HCT116 (cell line): ENCODE measurements at regions not wholly inside any gene's neighbourhood (a gene's known extent, or its start where the extent isn't known, plus 50 kb on each side); places are given as distances from the start of the nearest gene placed in this dataset.

Experiments used
- ATAC-seq: fragments of 200-7000 bp; cut with Tn5 transposase; 2 replicates; pipeline ENCODE4 v1.9.1; 2020; ENCODE audit warnings: mild to moderate bottlenecking, moderate library complexity
- BruUV-seq: library from RNA; stranded (reverse); fragments of 400-500 nt; replicated peaks from 2 replicates; lab custom pipeline; 2021; lab: Mats Ljungman, UMichigan
- CTCF ChIA-PET: fragments of 300-600 bp; sonication (Branson Sonifier 250); formaldehyde crosslinking; loops from one replicate; lab custom pipeline; 2021; ENCODE audit warnings: antibody characterized with exemption; lab: Charles Lee
- POLR2A ChIA-PET: fragments of 300-600, 350-600 bp; sonication (Branson Sonifier 250); formaldehyde crosslinking; loops from one replicate; lab custom pipeline; 2021; ENCODE audit warnings: antibody characterized with exemption; lab: Charles Lee
- RAD21 ChIA-PET, 2 experiments: fragments of 300-600 bp; sonication (Branson Sonifier 250); formaldehyde crosslinking; loops; one replicate each; lab custom pipeline; 2023; ENCODE audit warnings: low total read pairs in 2 of 2; ENCODE audit not compliant: uncharacterized antibody in 2 of 2, unreplicated experiment in 2 of 2, low non-redundant PET in 1 of 2; lab: Charles Lee
- DNase-seq: peaks from one replicate; pipeline ENCODE4 v3.0.0-alpha.2; 2010; ENCODE audit warnings: low read depth, low spot score
- H2AFZ ChIP-seq: fragments of 200-600 bp; shearing (Covaris generic), sonication (generic); 2 replicates; pipeline ENCODE4 v1.6.1; 2017; ENCODE audit warnings: low read depth, mixed run types, mixed read lengths, antibody characterized with exemption, low read length; ENCODE audit not compliant: poor library complexity, severe bottlenecking
- H3K27ac ChIP-seq: 2 replicates; pipeline ENCODE4 v1.5.1; 2012; ENCODE audit warnings: low read depth, low read length
- H3K27me3 ChIP-seq: fragments of 200-600 bp; sonication (generic); 2 replicates; pipeline ENCODE4 v1.6.1; 2016; ENCODE audit warnings: mixed run types, low read length, mixed read lengths; ENCODE audit not compliant: insufficient read depth
- H3K36me3 ChIP-seq, 2 experiments: fragments of 200-500 bp in 1 of 2; fragments of 200-600 bp in 1 of 2; sonication (Bioruptor generic) in 1 of 2; sonication (generic) in 1 of 2; 2 replicates each; pipeline versions ENCODE4 v1.5.1 to v1.6.1; 2014 to 2016; ENCODE audit warnings: low read length in 2 of 2, inconsistent platforms in 1 of 2, mixed read lengths in 1 of 2, mixed run types in 1 of 2; ENCODE audit not compliant: insufficient read depth in 2 of 2, control insufficient read depth in 1 of 2
- H3K4me1 ChIP-seq, 2 experiments: fragments of 200-600 bp in 1 of 2; sonication (generic) in 1 of 2; 2 replicates each; pipeline versions ENCODE4 v1.5.1 to v1.6.1; 2012 to 2017; ENCODE audit warnings: low read length in 2 of 2, inconsistent platforms in 1 of 2, mild to moderate bottlenecking in 1 of 2, mixed read lengths in 1 of 2, mixed run types in 1 of 2, moderate library complexity in 1 of 2; ENCODE audit not compliant: insufficient read depth in 2 of 2, control insufficient read depth in 1 of 2
- H3K4me2 ChIP-seq: fragments of 200-600 bp; sonication (generic); 2 replicates; pipeline ENCODE4 v1.6.1; 2017; ENCODE audit warnings: mixed run types, low read length, mixed read lengths
- H3K4me3 ChIP-seq, 2 experiments: fragments of 200-600 bp in 1 of 2; sonication (generic) in 1 of 2; replicated peaks in 1 of 2; 2 replicates each; pipeline ENCODE4 v1.5.1; 2011 to 2016; ENCODE audit warnings: low read length in 2 of 2, control low read depth in 1 of 2, low read depth in 1 of 2, mild to moderate bottlenecking in 1 of 2, mixed read lengths in 1 of 2, mixed run types in 1 of 2
- H3K79me2 ChIP-seq: fragments of 200-600 bp; sonication (generic); 2 replicates; pipeline ENCODE4 v1.6.1; 2017; ENCODE audit warnings: mild to moderate bottlenecking, mixed run types, low read length, moderate library complexity, mixed read lengths; ENCODE audit not compliant: insufficient read depth
- H3K9ac ChIP-seq: fragments of 200-600 bp; sonication (generic); 2 replicates; pipeline ENCODE4 v1.6.1; 2016; ENCODE audit warnings: low read length, mixed read lengths
- H3K9me2 ChIP-seq: fragments of 200-600 bp; sonication (generic), shearing (Covaris generic); 2 replicates; pipeline ENCODE4 v1.6.1; 2017; ENCODE audit warnings: mixed run types, mild to moderate bottlenecking, moderate library complexity; ENCODE audit not compliant: insufficient read depth
- H3K9me3 ChIP-seq, 2 experiments: fragments of 200-500 bp in 1 of 2; fragments of 200-600 bp in 1 of 2; sonication (Bioruptor generic) in 1 of 2; sonication (generic) in 1 of 2; 2 replicates each; pipeline ENCODE4 v1.6.1; 2014 to 2017; ENCODE audit warnings: low read length in 2 of 2, mixed read lengths in 2 of 2, inconsistent platforms in 1 of 2, low read depth in 1 of 2, mild to moderate bottlenecking in 1 of 2, mixed run types in 1 of 2, moderate library complexity in 1 of 2; ENCODE audit not compliant: control insufficient read depth in 1 of 2, insufficient read depth in 1 of 2
- H4K20me1 ChIP-seq: fragments of 200-600 bp; sonication (generic), shearing (Covaris generic); 2 replicates; pipeline ENCODE4 v1.6.1; 2017; ENCODE audit warnings: mixed run types, mild to moderate bottlenecking, moderate library complexity; ENCODE audit not compliant: insufficient read depth
- CTCF ChIP-seq, 3 experiments: fragments of 200-600 bp in 1 of 3; sonication (generic) in 1 of 3; IDR thresholded peaks in 2 of 3; conservative IDR thresholded peaks in 1 of 3; 2 replicates each; pipeline ENCODE4 v1.5.1; 2012 to 2017; ENCODE audit warnings: low read depth in 2 of 3, low read length in 2 of 3, antibody characterized with exemption in 1 of 3, borderline replicate concordance in 1 of 3, control low read depth in 1 of 3, mild to moderate bottlenecking in 1 of 3, mixed read lengths in 1 of 3, mixed run types in 1 of 3, moderate library complexity in 1 of 3; ENCODE audit not compliant: insufficient read depth in 1 of 3
- EGR1 ChIP-seq: IDR thresholded peaks from 2 replicates; pipeline ENCODE4 v1.6.1; 2012; ENCODE audit warnings: low read depth
- EZH2 ChIP-seq: fragments of 200-600 bp; sonication (generic); IDR thresholded peaks from 2 replicates; pipeline ENCODE4 v1.6.1; 2017; ENCODE audit warnings: antibody characterized with exemption, mixed run types
- EZH2phosphoT487 ChIP-seq: fragments of 200-600 bp; IDR thresholded peaks from 2 replicates; pipeline ENCODE4 v1.6.1; 2018; ENCODE audit warnings: antibody characterized with exemption, borderline replicate concordance
- FOSL1 ChIP-seq: IDR thresholded peaks from 2 replicates; pipeline ENCODE4 v1.6.1; 2012; ENCODE audit warnings: low read depth
- JUND ChIP-seq: IDR thresholded peaks from 2 replicates; pipeline ENCODE4 v1.6.1; 2012
- POLR2A ChIP-seq: IDR thresholded peaks from 2 replicates; pipeline ENCODE4 v1.7.0; 2011; ENCODE audit warnings: borderline replicate concordance; ENCODE audit not compliant: insufficient read depth, insufficient read length; ENCODE audit errors: extremely low read depth
- SP1 ChIP-seq: IDR thresholded peaks from 2 replicates; pipeline ENCODE4 v1.6.1; 2012; ENCODE audit warnings: low read depth
- SRF ChIP-seq: IDR thresholded peaks from 2 replicates; pipeline ENCODE4 v1.6.1; 2012; ENCODE audit warnings: low read depth
- TCF7L2 ChIP-seq: IDR thresholded peaks from 2 replicates; pipeline ENCODE4 v1.7.0; 2011; ENCODE audit warnings: borderline replicate concordance, inconsistent platforms; ENCODE audit not compliant: insufficient read depth, insufficient read length; ENCODE audit errors: extremely low read depth
- YY1 ChIP-seq: IDR thresholded peaks from 2 replicates; pipeline ENCODE4 v1.6.1; 2011; ENCODE audit warnings: low read length, low read depth, moderate library complexity, mild to moderate bottlenecking; ENCODE audit not compliant: insufficient replicate concordance; ENCODE audit errors: extremely low read depth
- ZBTB33 ChIP-seq: IDR thresholded peaks from 2 replicates; pipeline ENCODE4 v1.6.1; 2011; ENCODE audit warnings: mild to moderate bottlenecking, low read length, moderate library complexity; ENCODE audit not compliant: insufficient replicate concordance; ENCODE audit errors: extremely low read depth
- ZNF274 ChIP-seq: fragments of 200-500 bp; sonication (Bioruptor generic); IDR thresholded peaks from 2 replicates; pipeline ENCODE4 v1.6.1; 2014; ENCODE audit warnings: mild to moderate bottlenecking, low read depth, low read length, inconsistent platforms
- intact Hi-C: fragments of 100-400 bp; cut with micrococcal nuclease; formaldehyde crosslinking; loops from 2 replicates; pipeline ENCODE4 v1.10.0; 2022
- TF ChIP-seq, protein P1 (sequence below): IDR thresholded peaks from 2 replicates; pipeline ENCODE4 v1.6.1; 2012
- TF ChIP-seq, protein P2 (sequence below): IDR thresholded peaks from 2 replicates; pipeline ENCODE4 v1.6.1; 2012

DNA sequence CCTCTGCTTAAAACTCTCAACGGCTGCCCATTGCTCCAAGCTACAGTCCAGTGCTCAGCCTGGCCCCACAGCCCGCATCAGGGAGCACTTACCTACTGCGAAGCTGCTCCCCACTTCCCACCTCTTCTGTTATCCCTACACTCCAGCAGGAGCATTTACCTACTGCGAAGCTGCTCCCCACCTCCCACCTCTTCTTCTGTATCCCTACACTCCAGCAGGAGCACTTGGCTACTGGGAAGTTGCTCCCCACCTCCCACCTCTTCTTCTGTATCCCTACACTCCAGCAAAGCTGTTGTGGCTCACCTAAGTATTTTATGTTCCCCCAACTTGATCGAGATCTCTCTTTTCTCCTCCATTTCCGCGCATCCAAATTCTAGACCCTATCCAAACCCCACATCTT lies 563.3 kb upstream of the ZFP42 start:
- intact Hi-C loops: no loop called here
- Histone ChIP-seq H3K4me2 (no peak overlapping the region), H3K9me2 (no peaks in the 10 kb centered on the region), H3K4me3 (no peak overlapping the region), H3K4me1 (no peaks in the 10 kb centered on the region), H3K36me3 (no peaks in the 10 kb centered on the region), H2AFZ (no peak overlapping the region), H3K27me3 (no peaks in the 10 kb centered on the region), H3K9ac (no peak overlapping the region), H3K27ac (no peak overlapping the region), H3K9me3 (no peaks in the 10 kb centered on the region), H3K79me2 (no peaks in the 10 kb centered on the region), H4K20me1 (no peaks in the 10 kb centered on the region)
- ChIA-PET POLR2A (no interaction called here), RAD21 (no interaction called here), CTCF (no interaction called here)
- no TSS peak for BruUV-seq
- no peak for ATAC-seq
- TF ChIP-seq YY1 (no peak), CTCF (IDR thresholded peaks at IDR 0.05 in 2 of 3, conservative IDR thresholded peaks at IDR 0.05 in 1 of 3; ENCODE audit: borderline replicate concordance in 1 of 3, insufficient read depth in 1 of 3, low read depth in 2 of 3, low read length in 2 of 3) (no peak), FOSL1 (no peak), EZH2 (no peak), SRF (no peak), EGR1 (no peak), SP1 (no peak), TCF7L2 (no peak), POLR2A (no peak), ZNF274 (no peak), EZH2phosphoT487 (no peak), JUND (no peak), ZBTB33 (no peak)
- TF ChIP-seq, protein P1, sequence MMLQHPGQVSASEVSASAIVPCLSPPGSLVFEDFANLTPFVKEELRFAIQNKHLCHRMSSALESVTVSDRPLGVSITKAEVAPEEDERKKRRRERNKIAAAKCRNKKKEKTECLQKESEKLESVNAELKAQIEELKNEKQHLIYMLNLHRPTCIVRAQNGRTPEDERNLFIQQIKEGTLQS: no peak
- TF ChIP-seq, protein P2, sequence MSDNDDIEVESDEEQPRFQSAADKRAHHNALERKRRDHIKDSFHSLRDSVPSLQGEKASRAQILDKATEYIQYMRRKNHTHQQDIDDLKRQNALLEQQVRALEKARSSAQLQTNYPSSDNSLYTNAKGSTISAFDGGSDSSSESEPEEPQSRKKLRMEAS: no peak
- DNase-seq: no peak
